GM19395 (cell line): ENCODE measurements at regions not wholly inside any gene's neighbourhood (a gene's known extent, or its start where the extent isn't known, plus 50 kb on each side); places are given as distances from the start of the nearest gene placed in this dataset.
"Not testable (repeated sequence)": the region's sequence is repeated elsewhere in the genome, so short reads cannot be mapped to it uniquely, and the experiment has no call there.

Experiments
- ATAC-seq: cut with Tn5 transposase; IDR thresholded peaks from one replicate; pipeline ENCODE4 v1.9.1; 2021; ENCODE audit warnings: mild to moderate bottlenecking, moderate library complexity; ENCODE audit not compliant: unreplicated experiment

GRCh38 chr10:111560027-111560426 lies 483.2 kb downstream of the ADRA2A start:
- ATAC-seq: no peak

DNA sequence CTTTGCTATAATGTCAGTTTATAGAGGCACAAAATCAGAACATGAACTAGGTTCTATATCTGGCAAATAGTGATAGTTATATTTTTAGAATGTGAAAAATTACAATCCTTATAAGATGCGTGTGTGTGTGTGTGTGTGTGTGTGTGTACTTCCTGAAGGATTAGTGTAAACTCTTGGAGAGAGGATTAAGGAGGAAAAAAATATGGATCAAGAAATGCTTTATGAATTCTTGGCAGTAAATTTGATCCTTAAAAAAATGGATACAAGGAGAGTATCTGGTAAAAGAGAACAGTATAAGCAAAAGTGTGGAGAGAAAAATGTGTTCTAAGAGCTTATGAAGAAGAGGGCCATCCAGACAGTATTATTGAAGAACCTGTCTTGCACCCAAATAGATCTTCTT lies 484.3 kb downstream of the ADRA2A start:
- no peak for ATAC-seq

GRCh38 chr10:111565542-111565941 lies 488.7 kb downstream of the ADRA2A start:
- no peak for ATAC-seq

GRCh38 chr10:111578076-111578475 lies 501.2 kb downstream of the ADRA2A start:
- ATAC-seq: no peak

DNA sequence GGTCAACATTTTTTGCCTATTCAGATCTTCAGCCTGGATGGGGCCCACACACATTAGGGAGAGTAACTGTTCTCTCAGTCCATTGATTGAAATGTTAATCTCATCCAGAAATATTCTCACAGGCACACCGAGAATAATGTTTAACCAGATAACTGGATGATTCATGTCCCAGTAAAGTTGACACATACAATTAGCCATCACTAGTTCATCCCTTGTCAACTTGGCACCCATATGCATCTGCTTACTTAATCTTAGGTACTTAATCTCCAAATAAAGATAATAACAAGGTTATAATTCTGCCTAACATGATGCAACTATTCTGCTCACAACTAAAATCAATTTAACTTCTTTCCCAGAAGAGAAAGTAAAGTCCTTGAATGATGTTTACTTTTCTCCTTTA lies 502.6 kb downstream of the ADRA2A start:
- no peak for ATAC-seq

DNA sequence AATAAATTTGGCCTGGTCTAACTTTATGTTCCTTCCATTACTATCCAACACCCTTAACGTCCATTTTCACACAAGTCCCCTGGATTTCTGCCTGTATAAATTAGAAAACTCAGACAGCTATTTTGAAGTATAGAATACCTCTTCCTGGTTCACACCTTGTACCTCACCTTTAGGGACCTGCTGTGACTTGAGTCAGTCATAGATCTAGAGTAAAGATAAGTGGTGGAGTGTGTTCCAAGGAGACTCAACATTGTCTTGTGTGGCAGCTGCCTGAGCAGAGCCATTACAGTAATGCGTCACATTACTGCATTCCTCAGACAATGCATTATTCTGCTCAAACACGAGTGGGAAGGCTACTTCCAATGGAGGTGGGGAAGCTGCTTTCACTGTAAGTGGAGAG lies 513.9 kb downstream of the ADRA2A start:
- no peak for ATAC-seq

- ATAC-seq: no peak
Observed at GRCh38 chr10:111593578-111593977, 516.7 kb downstream of the ADRA2A start.

DNA sequence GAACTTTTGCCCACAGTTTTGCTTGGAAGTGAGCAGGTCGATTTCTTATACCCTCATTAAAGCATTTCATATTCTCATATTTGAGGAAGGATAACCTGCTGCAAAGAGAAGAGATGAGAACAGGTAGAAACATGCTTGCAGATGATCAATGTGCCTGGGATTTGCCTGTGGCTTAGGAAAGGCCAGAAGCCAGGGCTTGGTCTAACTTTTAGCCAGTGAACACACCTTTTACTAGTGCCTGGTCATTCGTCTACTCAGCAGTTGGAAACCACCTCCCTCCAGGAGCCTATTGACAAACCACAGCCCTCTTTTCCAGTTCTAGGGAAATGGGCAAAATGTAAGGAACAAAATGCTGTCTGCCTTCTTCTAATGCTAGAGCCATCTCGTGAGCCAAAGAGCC lies 518.3 kb downstream of the ADRA2A start:
- ATAC-seq: no peak

GRCh38 chr10:111598433-111599059 lies 521.7 kb downstream of the ADRA2A start:
- peak; percentile 99 for ATAC-seq

DNA sequence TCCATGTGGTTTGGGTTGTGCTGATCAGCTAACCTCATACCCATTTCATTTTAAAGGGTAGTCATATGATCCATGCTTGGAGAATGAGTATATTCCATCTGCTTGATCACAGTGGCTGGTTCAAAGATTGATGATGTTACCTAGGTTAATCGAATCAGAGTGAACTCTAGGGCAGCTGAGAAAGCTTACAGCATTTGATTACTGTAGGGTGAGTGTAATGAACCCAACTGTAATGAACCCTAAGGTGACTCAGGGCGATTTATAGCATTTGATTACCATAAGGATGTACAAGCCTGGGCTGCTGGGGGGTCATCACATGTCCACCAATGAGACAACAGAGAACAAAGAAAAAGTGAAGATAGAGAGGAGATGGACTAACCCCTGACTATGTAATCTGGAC lies 523.1 kb downstream of the ADRA2A start:
- ATAC-seq: no peak

DNA sequence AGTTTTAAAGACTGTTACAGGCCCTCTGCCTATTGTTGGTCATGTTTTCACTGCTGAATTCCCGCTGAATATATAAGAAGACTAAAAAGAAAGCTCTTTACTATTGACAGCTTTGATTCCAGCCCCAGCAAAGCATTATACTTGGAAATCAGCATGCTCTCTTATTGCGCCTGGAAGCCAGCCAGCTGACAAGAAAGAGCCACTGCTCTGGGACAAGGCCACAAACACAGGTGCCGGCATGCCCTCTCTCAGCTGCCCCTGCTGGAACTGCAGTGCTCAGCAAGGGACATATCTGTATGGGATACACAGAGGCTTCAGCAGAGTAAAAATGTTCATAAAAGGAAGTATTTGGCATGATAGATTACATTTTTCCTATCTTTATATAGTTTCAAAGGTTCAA lies 523.9 kb downstream of the ADRA2A start:
- no peak for ATAC-seq

- no peak for ATAC-seq
Observed at GRCh38 chr10:111612273-111612672, 535.4 kb downstream of the ADRA2A start.

- no peak for ATAC-seq
Observed at GRCh38 chr10:111634191-111634590, 549.4 kb downstream of the GPAM start.

DNA sequence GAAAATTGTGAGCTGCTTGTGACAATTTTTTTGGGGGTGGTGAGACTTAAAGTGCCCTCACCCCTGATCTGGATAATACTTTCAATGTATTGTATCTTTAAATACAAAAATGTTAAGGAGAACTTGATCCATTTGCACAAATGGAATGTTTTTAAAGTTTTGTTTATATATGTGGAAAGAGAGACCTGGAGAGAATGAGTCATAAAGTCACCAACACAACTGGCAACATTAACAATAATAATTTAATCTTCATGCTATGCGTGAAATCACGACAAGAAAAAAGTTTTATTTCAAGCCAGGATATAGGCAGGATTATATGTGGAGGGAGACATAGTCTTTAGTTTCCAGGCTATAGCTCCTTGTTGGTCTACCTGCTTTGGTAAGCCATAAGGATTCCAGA lies 537.5 kb downstream of the GPAM start:
- ATAC-seq: no peak

DNA sequence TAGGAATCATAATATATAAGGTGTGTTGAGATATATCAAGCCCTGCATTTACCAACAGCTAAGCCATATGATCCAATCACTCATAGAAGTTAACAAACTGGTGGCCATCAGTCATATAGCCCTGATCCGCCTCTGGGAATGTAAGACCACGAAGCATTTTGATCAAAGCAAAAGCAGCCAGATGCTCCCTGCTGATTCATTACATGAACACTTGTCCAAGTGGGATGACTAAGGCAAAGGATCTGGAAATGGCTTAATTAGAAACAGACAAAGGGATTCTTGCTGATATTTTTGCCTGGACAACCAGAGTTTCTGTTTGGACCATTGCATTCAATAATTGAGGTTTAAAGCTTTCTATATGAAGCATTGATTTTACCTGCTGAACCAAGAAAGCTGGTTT lies 535.5 kb downstream of the GPAM start:
- no peak for ATAC-seq

DNA sequence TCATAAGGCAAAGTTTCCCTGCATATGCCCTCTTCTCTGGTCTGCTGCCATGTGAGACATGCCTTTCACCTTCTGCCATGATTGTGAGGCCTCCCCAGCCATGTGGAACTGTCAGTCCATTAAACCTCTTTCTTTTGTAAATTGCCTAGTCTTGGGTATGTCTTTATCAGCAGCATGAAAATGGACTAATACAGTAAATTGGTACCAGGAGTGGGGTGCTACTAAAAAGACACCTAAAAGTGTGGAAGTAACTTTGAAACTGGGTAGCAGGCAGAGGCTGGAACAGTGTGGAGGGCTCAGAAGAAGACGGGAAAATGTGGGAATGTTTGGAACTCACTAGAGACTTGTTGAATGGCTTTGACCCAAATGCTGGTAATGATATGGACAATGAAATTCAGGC lies 534.5 kb downstream of the GPAM start:
- not testable (repeated sequence) for ATAC-seq

DNA sequence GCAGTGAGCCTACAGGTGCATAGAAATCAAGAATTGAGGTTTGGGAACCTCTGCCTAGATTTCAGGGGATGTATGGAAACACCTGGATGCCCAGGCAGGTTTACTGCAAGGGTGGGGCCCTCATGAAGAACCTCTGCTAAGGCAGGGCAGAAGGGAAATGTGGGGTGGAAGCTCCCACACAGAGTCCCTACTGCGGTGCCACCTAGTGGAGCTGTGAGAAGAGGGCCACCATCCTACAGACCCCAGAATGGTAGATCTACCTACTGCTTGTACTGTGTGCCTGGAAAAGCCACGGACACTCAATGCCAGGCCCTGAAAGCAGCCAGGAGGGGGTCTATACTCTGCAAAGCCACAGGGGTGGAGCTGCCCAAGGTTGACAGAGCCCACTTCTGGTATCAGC lies 533.5 kb downstream of the GPAM start:
- no peak for ATAC-seq

DNA sequence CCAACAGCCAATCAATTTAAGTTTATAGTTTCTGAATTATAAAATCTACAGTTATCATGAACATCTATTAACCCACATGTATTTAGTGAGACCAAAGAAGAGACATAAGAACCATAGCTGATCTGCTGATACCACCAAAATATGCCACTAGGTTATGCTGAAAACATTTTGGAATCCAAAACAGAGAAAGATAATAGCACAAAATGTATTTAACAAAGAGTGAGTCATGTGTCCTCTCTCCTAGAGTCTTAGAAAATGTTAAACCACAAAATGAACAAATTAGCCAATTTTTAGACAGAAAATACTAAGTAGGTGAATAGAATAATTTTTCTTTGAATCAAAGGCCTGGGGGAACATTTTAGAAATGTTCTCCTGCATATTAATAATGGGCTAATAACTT lies 527.5 kb downstream of the GPAM start:
- no peak for ATAC-seq

DNA sequence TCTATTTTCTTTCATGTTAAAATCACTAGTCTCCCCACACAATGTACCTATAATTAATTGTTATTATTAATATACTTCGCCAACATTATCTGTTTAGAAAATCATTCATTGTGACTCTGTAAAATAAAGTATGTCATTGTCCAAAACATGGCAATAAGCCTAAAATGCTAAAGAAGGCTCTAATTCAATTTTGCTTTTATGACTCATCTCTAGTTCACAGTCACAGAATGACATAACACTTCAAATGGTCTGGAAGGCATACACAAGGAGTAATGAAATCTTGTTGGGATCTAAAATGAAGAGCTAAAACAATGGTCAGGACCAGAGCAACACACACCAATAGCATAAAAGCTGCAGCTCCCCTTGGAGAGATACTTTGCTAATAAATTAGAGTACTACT lies 505.8 kb downstream of the GPAM start:
- ATAC-seq: no peak

GRCh38 chr10:111686796-111687195 lies 496.8 kb downstream of the GPAM start:
- ATAC-seq: no peak

- no peak for ATAC-seq
Observed at GRCh38 chr10:111698711-111699110, 484.9 kb downstream of the GPAM start.

- ATAC-seq: no peak
Observed at GRCh38 chr10:111703986-111704385, 479.6 kb downstream of the GPAM start.

DNA sequence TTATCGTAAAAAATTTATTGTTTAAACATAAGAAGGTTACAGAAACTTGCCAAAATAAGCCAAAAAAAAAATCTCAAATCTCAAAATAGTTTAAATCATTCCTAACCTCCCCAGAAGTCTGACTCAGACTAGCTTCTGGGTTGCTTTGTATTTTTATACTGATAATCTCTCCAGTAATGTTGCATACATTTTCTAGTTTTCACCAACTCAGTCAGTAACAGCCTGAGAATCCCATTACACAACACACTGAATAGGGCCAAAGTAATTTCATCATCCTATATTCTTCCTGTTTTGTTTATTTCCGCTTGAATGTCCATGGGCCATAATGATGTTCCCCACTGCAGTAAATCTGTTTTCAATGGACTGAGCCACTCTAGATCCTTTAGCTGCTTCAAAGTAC lies 478.5 kb downstream of the GPAM start:
- ATAC-seq: no peak
